Ascending aorta (tissue), 2 donors: ENCODE measurements at regions not wholly inside any gene's neighbourhood (a gene's known extent, or its start where the extent isn't known, plus 50 kb on each side); places are given as distances from the start of the nearest gene placed in this dataset.

Experiments used
- DNase-seq, 2 donors: peaks; one replicate each; pipeline ENCODE4 v3.0.0-alpha.2; 2019; ENCODE audit warnings: low spot score in 2 of 2
- H3K27ac ChIP-seq, 2 donors: fragments of 200-600 bp; sonication (generic); one replicate each; pipeline ENCODE4 v1.5.1; 2016 to 2017; ENCODE audit warnings: mild to moderate bottlenecking in 1 of 2
- H3K27me3 ChIP-seq: fragments of 200-600 bp; sonication (generic); one replicate; pipeline ENCODE4 v1.5.1; 2017
- H3K36me3 ChIP-seq, 2 donors: fragments of 200-600 bp; sonication (generic); one replicate each; pipeline ENCODE4 v1.5.1; 2016
- H3K4me1 ChIP-seq, 2 donors: fragments of 200-600 bp; sonication (generic); one replicate each; pipeline ENCODE4 v1.5.1; 2016 to 2017; ENCODE audit warnings: mild to moderate bottlenecking in 1 of 2
- H3K4me3 ChIP-seq, 2 donors: fragments of 200-600 bp; sonication (generic); one replicate each; pipeline ENCODE4 v1.5.1; 2016 to 2017; ENCODE audit warnings: mild to moderate bottlenecking in 1 of 2
- H3K9me3 ChIP-seq, 2 donors: fragments of 200-600 bp; sonication (generic); one replicate each; pipeline ENCODE4 v1.5.1; 2016
- intact Hi-C: fragments of 100-400 bp; cut with DNase I; formaldehyde crosslinking; loops from one replicate; pipeline ENCODE4 v1.15.1; 2023
- TF ChIP-seq, protein P1 (sequence below), 3 experiments: fragments of 200-600 bp in 2 of 3; fragments of 450-650 bp in 1 of 3; sonication (generic) in 2 of 3; IDR thresholded peaks; one replicate each; pipeline ENCODE4 v1.5.1; 2016 to 2019; ENCODE audit warnings: antibody characterized with exemption in 3 of 3, mild to moderate bottlenecking in 1 of 3, moderate library complexity in 1 of 3

DNA sequence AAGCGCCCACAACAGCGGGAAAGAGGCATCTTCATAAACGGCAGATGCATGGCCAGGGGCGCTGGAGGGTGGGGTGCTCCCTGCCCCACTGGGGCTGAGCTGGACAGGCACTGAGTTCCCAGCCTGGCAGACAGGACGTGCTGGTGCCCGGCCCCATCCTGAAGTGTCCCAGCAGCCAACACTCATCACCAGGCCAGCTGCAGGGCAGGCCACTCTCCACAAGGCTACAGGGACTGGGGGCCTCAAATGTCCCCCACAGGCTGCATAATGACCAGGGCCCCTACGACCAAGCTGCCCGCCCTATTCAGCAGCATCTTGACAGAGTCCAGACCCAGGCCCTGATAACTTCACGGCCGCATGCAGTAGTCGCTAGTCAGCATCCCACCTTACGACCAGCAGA, 124.1 kb upstream of the IQSEC1 start:
- no peaks in the 10 kb centered on the region for H3K27me3 ChIP-seq
- DNase-seq: no peak
- H3K9me3 ChIP-seq: no peaks in the 10 kb centered on the region
- no peak overlapping the region for H3K27ac ChIP-seq
- no peaks in the 10 kb centered on the region for H3K4me1 ChIP-seq
- no peaks in the 10 kb centered on the region for H3K36me3 ChIP-seq
- no peak overlapping the region for H3K4me3 ChIP-seq
- intact Hi-C loops: no loop called here
- TF ChIP-seq, protein P1, sequence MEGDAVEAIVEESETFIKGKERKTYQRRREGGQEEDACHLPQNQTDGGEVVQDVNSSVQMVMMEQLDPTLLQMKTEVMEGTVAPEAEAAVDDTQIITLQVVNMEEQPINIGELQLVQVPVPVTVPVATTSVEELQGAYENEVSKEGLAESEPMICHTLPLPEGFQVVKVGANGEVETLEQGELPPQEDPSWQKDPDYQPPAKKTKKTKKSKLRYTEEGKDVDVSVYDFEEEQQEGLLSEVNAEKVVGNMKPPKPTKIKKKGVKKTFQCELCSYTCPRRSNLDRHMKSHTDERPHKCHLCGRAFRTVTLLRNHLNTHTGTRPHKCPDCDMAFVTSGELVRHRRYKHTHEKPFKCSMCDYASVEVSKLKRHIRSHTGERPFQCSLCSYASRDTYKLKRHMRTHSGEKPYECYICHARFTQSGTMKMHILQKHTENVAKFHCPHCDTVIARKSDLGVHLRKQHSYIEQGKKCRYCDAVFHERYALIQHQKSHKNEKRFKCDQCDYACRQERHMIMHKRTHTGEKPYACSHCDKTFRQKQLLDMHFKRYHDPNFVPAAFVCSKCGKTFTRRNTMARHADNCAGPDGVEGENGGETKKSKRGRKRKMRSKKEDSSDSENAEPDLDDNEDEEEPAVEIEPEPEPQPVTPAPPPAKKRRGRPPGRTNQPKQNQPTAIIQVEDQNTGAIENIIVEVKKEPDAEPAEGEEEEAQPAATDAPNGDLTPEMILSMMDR (IDR thresholded peaks at IDR 0.05): no peak

DNA sequence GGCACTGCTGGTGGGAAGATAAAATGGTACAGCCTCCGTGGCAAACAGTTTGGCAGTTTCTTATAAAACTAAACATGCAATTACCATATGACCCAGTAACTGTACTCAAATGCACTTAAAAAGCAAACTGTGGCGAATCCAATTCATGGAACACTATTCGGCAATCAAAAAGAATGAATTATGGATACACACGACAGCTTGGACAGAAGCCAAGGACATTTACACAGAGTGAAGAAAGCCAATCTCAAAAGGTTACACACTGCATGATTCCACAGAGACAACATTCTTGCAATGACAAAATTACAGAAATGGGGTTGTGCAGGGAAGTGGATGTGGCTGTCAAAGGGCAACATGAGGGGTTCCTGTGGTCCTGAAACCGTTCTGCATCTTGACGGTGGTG, 122.1 kb upstream of the IQSEC1 start:
- no peak for DNase-seq
- Histone ChIP-seq H3K36me3 (no peaks in the 10 kb centered on the region), H3K27me3 (no peaks in the 10 kb centered on the region), H3K4me1 (no peaks in the 10 kb centered on the region), H3K9me3 (no peaks in the 10 kb centered on the region), H3K4me3 (no peak overlapping the region), H3K27ac (no peak overlapping the region)
- TF ChIP-seq, protein P1 (IDR thresholded peaks at IDR 0.05): no peak
- intact Hi-C loops: no loop called here

DNA sequence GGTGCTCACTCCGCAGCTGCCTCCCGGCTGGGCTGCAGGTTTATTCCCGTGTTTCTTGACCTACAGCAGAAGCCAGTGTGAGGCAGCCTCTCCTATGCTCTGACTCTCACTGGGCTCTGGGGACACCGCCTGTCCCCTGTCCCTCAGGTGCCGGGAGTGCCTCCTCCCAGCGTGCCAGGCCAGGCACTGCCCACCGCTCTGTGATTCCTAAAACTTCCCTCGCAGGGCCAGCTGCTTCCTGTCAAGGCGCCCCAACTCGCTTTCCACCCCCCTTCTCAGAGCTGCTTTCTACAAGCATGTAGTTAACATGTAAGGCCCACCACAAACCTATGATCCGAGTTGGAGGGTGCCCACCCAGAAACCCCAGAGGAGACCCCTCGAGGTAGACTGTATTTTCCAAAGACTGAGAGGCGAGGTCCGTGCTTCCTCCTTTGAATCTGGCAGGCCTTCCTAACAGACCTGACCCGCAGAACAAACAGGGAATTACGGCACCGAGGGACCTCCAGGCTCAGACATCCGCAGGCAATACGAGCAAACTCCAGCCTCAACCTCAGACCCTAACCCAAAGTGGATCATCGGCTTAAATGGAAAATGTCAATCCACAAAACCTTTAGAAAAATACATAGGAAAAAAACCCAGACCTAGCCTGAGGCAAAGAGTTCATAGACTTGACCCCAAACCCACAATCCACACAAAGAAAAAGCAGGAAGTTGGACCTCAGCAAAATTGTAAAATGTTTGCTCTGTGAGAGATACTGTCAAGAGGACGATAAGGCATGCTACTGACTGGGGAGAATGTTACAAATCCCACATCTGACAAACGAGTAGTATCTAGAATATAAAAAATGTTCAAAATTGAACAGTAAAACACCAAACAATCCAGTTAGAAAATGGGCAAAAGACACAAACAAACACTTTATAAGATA, 121.3 kb upstream of the IQSEC1 start:
- Histone ChIP-seq H3K9me3 (no peaks in the 10 kb centered on the region), H3K36me3 (no peaks in the 10 kb centered on the region), H3K4me1 (no peaks in the 10 kb centered on the region), H3K27me3 (no peaks in the 10 kb centered on the region), H3K4me3 (no peak overlapping the region), H3K27ac (no peak overlapping the region)
- TF ChIP-seq, protein P1 (IDR thresholded peaks at IDR 0.05): no peak
- no peak for DNase-seq
- intact Hi-C loops: no loop called here

DNA sequence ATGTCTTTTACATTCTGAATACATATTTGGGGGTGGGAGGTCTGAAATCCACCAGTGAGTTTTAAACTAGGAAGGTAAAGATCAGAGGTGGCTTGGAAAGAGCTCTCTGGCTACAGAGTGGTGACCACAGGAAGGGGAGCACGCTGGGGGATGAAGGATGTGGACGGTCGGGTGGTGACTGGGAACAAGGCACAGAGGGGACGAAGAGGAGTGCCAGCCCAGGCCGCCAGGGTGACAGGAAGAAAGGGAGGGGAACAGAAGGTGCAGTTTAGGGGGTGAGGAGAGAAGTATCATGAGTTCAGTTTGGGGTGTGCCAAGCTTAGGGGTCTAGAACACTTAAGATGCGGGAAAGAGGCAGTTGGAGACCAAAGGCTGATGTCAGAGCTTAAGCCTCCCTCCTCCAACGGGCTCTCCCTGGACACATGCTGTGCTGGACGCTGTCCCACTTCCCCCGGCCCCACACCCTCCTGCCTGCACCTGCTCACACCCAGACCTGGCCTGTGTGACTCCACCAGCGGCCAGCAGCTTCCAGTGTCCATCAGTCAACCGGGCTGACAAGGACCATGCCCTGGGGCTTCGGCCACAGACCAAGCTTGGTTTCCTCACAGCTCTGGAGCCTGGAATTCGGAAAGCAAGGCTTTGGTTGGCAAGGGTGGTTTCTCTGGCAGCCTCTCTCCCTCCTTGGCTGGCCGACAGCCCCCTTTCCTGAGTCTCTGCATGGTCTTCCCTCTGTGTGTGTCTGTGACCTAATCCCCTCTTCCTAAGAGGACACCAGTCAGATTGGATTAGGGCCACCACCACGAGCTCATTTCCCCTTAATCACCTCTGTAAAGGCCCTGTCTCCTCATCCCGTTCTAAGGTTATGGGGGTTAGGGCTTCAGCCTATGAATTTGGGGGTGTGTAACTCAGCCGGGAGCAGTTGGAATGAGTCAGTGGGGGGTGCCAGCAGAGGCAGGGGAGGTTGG, 120.4 kb upstream of the IQSEC1 start:
- H3K27ac ChIP-seq: no peak overlapping the region
- no peaks in the 10 kb centered on the region for H3K36me3 ChIP-seq
- intact Hi-C loops: no loop called here
- TF ChIP-seq, protein P1 (IDR thresholded peaks at IDR 0.05): no peak
- H3K27me3 ChIP-seq: no peaks in the 10 kb centered on the region
- no peak overlapping the region for H3K4me3 ChIP-seq
- no peak for DNase-seq
- H3K9me3 ChIP-seq: no peaks in the 10 kb centered on the region
- H3K4me1 ChIP-seq: no peaks in the 10 kb centered on the region

DNA sequence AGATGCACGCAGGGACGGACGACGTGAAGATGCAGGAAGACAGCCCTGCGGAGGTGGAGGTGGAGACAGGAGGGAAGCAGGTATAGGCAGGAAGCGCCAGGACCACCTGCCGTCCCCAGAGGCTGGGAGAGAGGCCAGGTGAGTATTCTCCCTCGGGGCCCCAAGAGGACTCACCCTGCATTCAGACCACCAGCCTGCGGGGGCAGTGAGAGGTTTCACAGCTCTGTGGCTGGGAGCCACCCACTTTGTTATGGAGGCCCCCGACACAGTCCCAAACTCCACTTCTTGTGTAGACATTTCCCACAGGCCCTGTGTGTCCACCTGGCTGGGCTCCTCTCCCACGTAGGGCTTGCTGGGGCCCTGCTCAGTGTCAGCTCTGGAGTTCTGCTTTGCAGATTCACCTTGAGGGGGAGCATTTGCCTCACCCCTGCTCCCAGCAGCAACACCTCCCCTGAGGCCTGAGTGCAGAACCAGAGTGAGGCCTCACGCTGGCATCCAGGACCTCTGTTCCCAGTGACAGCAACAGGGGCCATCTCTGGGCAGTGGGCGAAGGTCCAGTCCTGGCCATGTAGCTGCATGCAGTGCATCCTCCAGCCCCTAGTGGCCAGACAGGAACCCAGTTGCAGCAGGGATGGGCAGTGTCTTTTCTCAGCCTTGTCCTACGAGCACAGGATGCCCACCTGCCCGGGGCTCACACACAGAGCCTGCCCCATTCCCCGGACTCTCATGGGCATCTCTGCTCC, 119.4 kb upstream of the IQSEC1 start:
- Histone ChIP-seq H3K27ac (no peak overlapping the region), H3K4me1 (no peaks in the 10 kb centered on the region), H3K36me3 (no peaks in the 10 kb centered on the region), H3K27me3 (no peaks in the 10 kb centered on the region), H3K9me3 (no peaks in the 10 kb centered on the region), H3K4me3 (no peak overlapping the region)
- intact Hi-C loops: no loop called here
- DNase-seq: no peak
- TF ChIP-seq, protein P1 (IDR thresholded peaks at IDR 0.05): no peak
